ENCODE measurements at regions not wholly inside any gene's neighbourhood (a gene's known extent, or its start where the extent isn't known, plus 50 kb on each side); places are given as distances from the start of the nearest gene placed in this dataset.
"Not testable (repeated sequence)": the region's sequence is repeated elsewhere in the genome, so short reads cannot be mapped to it uniquely, and the experiment has no call there.

- DNase-seq (ENCODE audit: low read depth, low spot score), result no peak
Measured at GRCh38 chr12:47488888-47489287, 216.9 kb downstream of the RPAP3 start.

- no peak for DNase-seq (ENCODE audit: low read depth, low spot score)
Measured at GRCh38 chr12:47481041-47481440, 224.8 kb downstream of the RPAP3 start.

GRCh38 chr12:47478426-47478825 lies 227.4 kb downstream of the RPAP3 start:
- DNase-seq (ENCODE audit: low read depth, low spot score), result no peak

GRCh38 chr12:47473091-47473490 lies 232.7 kb downstream of the RPAP3 start:
- no peak for DNase-seq (ENCODE audit: low read depth, low spot score)

- DNase-seq (ENCODE audit: low read depth, low spot score), result not testable (repeated sequence)
Measured at GRCh38 chr12:47470349-47470748, 235.5 kb downstream of the RPAP3 start.

GRCh38 chr12:47463918-47464317 lies 241.9 kb downstream of the RPAP3 start:
- not testable (repeated sequence) for DNase-seq (ENCODE audit: low read depth, low spot score)

- no peak for DNase-seq (ENCODE audit: low read depth, low spot score)
Measured at GRCh38 chr12:47458279-47458678, 247.6 kb downstream of the RPAP3 start.

- DNase-seq (ENCODE audit: low read depth, low spot score), result no peak
Measured at GRCh38 chr12:47449797-47450196, 256.0 kb downstream of the RPAP3 start.

GRCh38 chr12:47442310-47442709 lies 263.5 kb downstream of the RPAP3 start:
- no peak for DNase-seq (ENCODE audit: low read depth, low spot score)

GRCh38 chr12:47441490-47441889 lies 264.3 kb downstream of the RPAP3 start:
- DNase-seq (ENCODE audit: low read depth, low spot score), result no peak

GRCh38 chr12:47438175-47438574 lies 267.7 kb downstream of the RPAP3 start:
- DNase-seq (ENCODE audit: low read depth, low spot score), result no peak

GRCh38 chr12:47437570-47437969 lies 268.3 kb downstream of the RPAP3 start:
- DNase-seq (ENCODE audit: low read depth, low spot score), result no peak

GRCh38 chr12:47433876-47434275 lies 272.0 kb downstream of the RPAP3 start:
- DNase-seq (ENCODE audit: low read depth, low spot score), result no peak

- DNase-seq (ENCODE audit: low read depth, low spot score), result not testable (repeated sequence)
Measured at GRCh38 chr12:47426678-47427309, 279.0 kb downstream of the RPAP3 start.

GRCh38 chr12:47422611-47423010 lies 283.2 kb downstream of the RPAP3 start:
- DNase-seq (ENCODE audit: low read depth, low spot score), result no peak

GRCh38 chr12:47419497-47419896 lies 286.3 kb downstream of the RPAP3 start:
- DNase-seq (ENCODE audit: low read depth, low spot score), result no peak

GRCh38 chr12:47417955-47418354 lies 287.9 kb downstream of the RPAP3 start:
- no peak for DNase-seq (ENCODE audit: low read depth, low spot score)

GRCh38 chr12:47417121-47417520 lies 288.7 kb downstream of the RPAP3 start:
- DNase-seq (ENCODE audit: low read depth, low spot score), result no peak

- no peak for DNase-seq (ENCODE audit: low read depth, low spot score)
Measured at GRCh38 chr12:47415054-47415453, 290.8 kb downstream of the RPAP3 start.

GRCh38 chr12:47414511-47414910 lies 291.3 kb downstream of the RPAP3 start:
- no peak for DNase-seq (ENCODE audit: low read depth, low spot score)

GRCh38 chr12:47413806-47414205 lies 292.0 kb downstream of the RPAP3 start:
- DNase-seq (ENCODE audit: low read depth, low spot score), result no peak

GRCh38 chr12:47412601-47413236 lies 293.1 kb downstream of the RPAP3 start:
- no peak for DNase-seq (ENCODE audit: low read depth, low spot score)

GRCh38 chr12:47411966-47412365 lies 293.9 kb downstream of the RPAP3 start:
- no peak for DNase-seq (ENCODE audit: low read depth, low spot score)

GRCh38 chr12:47410862-47411261 lies 295.0 kb downstream of the RPAP3 start:
- no peak for DNase-seq (ENCODE audit: low read depth, low spot score)
